Skin epidermis (tissue), 12 donors: ENCODE measurements at regions not wholly inside any gene's neighbourhood (a gene's known extent, or its start where the extent isn't known, plus 50 kb on each side); places are given as distances from the start of the nearest gene placed in this dataset.
A peak's percentile ranks its signal among the peaks of the same experiment; 100 is the strongest.
"Not testable (repeated sequence)": the region's sequence is repeated elsewhere in the genome, so short reads cannot be mapped to it uniquely, and the experiment has no call there.

ENCODE experiments used
- H3K27ac ChIP-seq, 21 experiments: fragments of 200-600 bp; sonication (generic) in 11 of 21; one replicate each; pipeline ENCODE4 v1.5.0; 2020; ENCODE audit warnings: mild to moderate bottlenecking in 3 of 21, inconsistent platforms in 2 of 21, moderate library complexity in 2 of 21
- H3K4me3 ChIP-seq, 7 experiments: fragments of 200-600 bp; sonication (generic) in 2 of 7; one replicate each; pipeline ENCODE4 v1.5.0; 2020; ENCODE audit warnings: inconsistent platforms in 2 of 7, mild to moderate bottlenecking in 2 of 7, moderate library complexity in 1 of 7

DNA sequence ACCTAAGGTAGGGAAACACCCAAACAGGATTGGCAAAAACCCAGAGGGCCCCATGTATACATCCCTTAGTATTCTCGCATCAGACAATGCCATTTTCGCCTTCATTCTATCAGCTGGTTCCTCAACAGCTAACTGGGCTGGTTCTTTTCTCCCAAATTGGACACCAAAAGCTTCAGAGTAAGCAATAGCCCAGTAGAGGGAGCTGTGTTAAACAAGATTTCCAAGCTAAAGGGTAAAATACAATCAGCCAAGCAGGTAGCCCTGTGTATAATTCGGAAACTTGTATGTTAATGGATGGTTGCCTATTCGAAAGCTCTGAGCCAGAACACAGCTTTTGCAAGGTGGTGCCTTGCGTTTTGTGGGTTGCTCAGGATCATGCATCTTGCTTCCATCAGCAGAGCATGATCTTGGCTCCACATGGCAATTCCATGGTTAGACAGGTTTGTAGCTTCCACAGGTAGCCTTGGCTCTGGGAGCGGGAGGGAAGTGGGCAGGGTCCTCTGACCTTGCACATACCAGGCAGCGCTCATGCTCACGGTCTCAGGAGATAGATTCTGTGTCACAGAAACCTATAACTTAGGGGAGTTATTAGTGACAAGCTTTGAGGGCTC, 115.2 kb upstream of the LNX1 start:
- no peak overlapping the region for H3K27ac ChIP-seq
- no peak overlapping the region for H3K4me3 ChIP-seq

DNA sequence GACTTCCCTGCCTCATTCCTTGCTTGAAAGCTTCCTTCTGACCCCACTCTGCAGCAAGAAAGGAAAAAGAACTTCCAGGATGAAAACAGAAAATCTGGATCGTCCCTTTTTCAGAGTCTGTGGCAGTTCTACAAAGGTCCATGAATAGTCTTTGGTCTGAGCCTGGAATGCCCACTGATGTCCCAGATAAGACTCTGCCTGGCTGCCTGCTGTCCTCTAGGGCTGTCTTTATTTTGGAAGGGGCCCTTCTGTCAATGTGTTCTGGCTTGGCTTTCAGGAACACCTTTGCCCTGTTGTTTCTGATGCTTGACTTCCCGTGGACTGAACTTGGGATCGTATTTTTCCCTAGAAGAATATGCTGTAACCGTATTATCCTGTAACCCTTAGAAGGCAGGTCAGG, 114.7 kb upstream of the LNX1 start:
- no peak overlapping the region for H3K4me3 ChIP-seq

DNA sequence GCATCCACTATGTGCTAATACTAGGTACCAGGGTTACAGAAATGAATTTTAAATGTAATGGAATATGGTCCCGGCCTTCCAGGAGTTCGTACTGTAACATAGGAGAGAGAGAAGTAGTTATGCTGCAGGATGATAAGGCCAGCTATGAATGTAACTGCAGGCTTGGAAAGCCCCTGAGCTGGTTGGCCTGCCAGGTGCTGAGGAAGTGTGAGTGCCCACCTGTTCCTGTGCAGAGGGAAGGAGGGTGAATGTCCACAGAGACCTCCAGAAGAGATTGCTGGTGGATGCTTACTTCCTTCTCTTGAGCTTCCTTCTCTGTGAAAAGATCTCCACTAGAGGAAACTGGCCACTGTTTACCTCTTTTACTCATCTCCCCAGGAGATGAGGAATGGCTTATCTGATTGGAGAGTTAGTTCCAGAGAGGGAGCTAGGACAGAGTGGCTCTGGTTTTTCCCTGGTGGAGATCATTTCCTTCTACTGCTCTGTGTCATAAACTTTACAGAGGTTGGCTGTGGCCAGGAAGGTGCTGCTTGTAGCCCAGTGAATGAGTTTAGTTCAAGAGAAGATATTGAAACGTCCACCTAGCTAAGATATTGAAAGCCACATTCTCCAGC, 114.0 kb upstream of the LNX1 start:
- Histone ChIP-seq H3K27ac (no peak overlapping the region), H3K4me3 (no peak overlapping the region)

More for the DNA sequence above, 114.7 kb upstream of the LNX1 start:
- no peak overlapping the region for H3K27ac ChIP-seq

DNA sequence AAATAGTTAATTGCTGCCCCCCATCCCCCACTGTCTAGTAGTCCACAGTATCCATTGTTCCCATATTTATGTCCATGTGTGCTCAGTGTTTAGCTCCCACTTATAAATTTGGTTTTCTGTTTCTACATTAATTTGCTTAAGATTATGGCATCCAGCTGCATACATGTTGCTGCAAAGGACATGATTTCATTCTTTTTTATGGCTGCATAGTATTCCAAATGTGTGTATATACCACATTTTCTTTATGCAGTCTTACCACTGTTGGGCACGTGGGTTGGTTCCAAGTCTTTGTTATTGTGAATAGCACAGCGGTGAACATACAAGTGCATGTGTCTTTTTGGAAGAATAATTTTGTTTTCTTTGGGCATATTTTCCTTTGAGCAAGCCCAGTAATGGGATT, 113.0 kb upstream of the LNX1 start:
- no peak overlapping the region for H3K27ac ChIP-seq
- no peak overlapping the region for H3K4me3 ChIP-seq

DNA sequence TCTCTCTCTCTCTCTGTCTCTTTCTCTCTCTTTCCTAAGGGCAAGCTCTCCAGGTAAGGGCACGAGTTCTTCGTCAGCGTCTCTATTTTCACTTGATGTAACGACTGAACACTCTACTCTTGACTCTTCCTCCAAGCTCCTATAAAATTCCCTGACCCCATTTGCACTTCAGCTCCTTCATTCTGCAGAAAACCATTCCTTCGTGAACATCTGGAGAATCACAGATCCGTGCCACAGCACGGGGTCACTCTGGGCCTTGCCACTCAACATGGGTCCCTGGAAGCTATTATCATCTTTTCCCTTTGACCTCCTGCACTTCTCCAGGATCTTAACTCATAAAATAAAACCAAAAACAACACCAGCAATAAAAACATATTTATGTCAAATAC, 112.0 kb upstream of the LNX1 start:
- Histone ChIP-seq H3K4me3 (peak overlapping the region in 1 of 7 experiments; percentile 15), H3K27ac (peak overlapping the region in 16 of 21 experiments; percentile 5 to 78 (median 48))

DNA sequence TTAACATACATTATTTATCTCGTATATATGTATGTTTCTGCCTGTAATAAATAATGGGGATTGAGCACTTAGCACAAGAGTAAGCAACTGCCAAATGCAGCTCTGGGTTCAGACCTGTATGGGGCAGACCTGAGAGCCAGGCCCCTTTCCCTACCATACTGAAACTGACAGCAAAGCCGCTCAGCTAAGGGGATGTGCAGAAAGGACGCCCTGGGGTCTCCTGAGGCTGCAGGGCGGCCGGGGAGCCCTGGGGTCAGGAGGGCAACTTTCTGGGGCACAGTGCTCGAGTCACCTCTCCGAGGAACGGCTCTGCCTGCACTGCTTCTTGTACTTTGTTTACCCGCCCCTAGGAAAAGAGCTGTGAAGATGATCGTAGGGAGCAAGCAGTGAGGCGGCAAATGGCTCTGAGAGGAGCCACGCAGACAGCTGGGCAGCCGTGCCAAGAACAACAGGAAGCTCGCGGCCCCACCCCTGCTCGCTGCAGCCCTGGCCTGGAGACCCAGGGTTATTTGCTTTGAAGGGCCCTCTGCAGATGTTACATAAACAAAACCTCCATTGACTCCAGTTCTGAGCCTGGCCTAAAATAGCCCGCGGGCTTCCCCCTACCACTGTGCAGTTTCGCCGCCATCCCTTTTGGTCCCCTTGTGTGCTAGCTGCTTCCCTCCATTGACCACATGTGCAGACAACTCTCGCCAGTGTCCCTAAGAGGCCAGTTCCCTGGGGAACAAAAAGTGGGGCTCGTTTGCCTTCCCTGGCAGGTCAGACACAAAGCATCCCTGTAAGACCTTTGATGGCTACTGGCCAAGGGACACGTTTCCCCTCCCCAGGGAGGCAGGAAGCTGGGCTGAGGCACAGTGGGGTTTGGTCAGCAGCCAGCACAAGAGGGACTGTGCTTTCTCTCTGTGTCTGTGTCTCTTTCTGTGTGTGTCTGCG, 111.3 kb upstream of the LNX1 start:
- peak overlapping the region in 19 of 21 experiments; percentile 5 to 78 (median 49) for H3K27ac ChIP-seq
- peak overlapping the region in 3 of 7 experiments; percentile 12 to 22 (median 15) for H3K4me3 ChIP-seq

DNA sequence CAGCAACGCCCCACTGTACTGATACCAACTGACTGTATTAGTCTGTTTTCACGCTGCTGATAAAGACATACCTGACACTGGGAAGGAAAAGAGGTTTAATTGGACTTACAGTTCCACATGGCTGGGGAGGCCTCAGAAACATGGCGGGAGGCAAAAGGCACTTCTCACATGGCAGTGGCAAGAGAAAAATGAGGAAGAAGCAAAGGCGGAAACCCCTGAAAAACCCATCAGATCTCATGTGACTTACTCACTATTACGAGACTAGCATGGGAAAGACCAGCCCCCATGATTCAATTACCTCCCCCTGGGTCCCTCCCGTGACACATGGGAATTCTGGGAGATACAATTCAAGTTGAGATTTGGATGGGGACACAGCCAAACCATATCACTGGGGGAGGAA, 110.0 kb upstream of the LNX1 start:
- H3K4me3 ChIP-seq, H3K27ac ChIP-seq: not testable (repeated sequence)

DNA sequence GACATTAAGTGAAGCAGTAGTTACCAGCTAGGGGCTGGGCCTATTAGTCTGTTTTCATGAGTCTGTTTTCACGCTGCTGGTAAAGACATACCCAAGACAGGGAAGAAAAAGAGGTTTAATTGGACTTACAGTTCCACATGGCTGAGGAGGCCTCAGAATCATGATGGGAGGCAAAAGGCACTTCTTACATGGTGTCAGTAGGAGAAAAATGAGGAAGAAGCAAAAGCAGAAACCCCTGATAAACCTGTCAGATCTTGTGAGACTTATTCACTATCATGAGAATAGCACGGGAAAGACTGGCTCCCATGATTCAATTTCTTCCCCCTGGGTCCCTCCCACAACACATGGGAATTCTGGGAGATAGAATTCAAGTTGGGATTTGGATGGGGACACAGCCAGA, 108.0 kb upstream of the LNX1 start:
- H3K27ac ChIP-seq, result not testable (repeated sequence)

DNA sequence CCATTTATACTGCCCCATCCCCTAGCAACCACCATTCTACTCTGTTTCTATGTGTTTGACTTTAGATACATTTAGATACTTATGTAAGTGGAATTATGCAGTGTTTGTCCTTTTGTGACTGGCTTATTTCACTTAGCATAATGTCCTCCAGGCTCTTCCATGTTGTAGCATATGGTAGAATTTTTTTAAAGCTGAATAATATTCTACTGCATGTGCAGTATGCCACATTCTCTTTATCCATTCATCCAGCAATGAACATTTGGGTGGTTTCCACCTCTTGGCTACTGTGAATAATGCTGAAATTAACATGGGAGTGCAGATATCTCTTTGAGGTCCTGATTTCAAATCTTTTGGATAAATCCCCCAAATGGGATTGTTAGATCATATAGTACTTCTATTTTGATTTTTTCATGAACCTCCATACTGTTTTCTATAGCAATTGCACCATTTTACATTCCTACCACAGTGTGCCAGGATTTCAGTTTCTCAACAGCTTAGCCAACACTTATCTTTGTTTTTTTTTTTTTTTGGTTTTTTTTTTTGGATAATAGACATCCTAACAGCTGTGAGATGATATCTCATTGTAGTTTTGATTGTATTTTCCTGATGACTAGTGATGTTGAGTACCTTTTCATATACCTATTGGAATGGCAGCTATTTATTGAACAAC, 105.9 kb upstream of the LNX1 start:
- Histone ChIP-seq H3K4me3 (no peak overlapping the region), H3K27ac (no peak overlapping the region)

More for the DNA sequence above, 108.0 kb upstream of the LNX1 start:
- not testable (repeated sequence) for H3K4me3 ChIP-seq

DNA sequence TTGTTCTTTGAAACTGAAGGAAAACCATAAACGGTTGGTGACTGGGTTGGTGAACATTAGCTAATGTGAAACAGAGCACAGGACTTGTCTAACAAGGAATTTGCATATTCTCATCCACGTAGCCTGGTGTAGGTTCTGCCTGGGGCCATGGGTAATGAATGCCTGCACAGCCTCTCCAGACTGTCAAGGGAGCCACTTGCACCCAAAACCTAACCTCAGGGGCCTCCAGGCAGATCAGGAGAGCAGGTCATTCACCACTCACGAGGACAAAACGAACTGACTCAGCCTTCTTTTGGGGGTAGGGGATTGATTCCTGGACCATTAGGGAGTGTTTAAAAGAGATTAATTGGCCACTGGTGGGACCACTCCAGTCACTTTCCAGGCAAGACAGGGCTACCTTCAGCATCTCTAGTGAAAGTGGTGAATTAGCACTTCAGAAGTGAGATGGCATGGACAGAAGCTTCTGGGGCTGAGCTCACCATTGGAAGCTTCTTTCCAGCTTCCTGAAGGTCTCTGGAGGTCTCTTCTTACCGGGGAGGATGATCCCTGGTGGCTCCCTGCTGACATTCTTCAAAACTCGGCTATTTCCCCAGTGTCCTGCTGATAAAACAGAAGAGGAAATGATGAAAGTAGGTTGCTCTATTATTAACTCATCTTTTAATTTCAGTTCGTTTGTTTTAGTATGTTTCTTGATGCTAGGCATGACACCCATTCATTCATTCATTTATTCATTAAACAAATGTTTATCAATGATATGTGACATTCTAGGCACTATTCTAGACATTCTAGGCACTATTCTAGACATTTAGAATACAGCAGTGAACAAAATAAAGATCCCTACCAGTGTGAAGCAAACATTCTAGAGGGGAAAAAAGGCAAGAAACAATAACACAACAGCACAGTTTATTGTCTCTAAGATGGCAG, 104.5 kb upstream of the LNX1 start:
- Histone ChIP-seq H3K27ac (peak overlapping the region in 2 of 21 experiments; percentile 13 to 50), H3K4me3 (no peak overlapping the region)

DNA sequence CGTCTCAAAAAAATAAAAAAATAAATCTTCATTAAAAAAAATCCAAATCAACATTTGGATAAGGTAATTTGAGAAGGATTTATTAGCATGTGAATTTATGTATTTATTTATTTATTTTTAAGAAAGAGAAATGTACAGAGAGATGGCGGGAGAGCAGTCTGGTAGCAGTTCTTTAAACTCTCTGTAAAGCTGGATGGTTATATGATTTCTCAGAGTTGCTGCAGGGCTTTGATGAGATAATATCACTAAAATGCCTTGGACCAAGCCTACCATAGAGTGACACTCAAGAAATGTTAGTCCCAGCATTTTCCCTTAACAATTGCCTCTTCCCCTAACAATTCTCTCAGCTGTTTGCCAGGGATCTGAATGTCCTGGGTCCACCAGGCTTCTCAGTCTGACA, 103.4 kb upstream of the LNX1 start:
- Histone ChIP-seq H3K4me3 (no peak overlapping the region), H3K27ac (no peak overlapping the region)

DNA sequence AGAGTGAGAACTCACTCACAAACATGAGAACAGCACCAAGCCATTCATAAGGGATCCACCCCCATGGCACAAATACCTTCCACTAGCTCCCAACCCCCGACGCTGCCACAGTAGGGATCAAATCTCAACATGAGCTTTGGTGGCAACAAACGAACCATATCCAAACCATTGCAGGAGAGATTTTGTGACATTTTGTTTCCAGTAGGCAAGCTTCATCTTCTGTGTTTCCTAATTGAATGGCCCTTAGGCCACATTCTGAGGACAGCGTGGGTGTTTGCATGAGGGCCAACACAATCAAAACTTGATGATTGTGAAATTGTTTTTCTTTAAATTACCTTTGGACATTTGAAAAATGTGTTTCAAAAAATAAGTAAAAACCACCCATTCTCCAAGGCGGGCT, 102.6 kb upstream of the LNX1 start:
- peak overlapping the region in 1 of 21 experiments; percentile 21 for H3K27ac ChIP-seq

DNA sequence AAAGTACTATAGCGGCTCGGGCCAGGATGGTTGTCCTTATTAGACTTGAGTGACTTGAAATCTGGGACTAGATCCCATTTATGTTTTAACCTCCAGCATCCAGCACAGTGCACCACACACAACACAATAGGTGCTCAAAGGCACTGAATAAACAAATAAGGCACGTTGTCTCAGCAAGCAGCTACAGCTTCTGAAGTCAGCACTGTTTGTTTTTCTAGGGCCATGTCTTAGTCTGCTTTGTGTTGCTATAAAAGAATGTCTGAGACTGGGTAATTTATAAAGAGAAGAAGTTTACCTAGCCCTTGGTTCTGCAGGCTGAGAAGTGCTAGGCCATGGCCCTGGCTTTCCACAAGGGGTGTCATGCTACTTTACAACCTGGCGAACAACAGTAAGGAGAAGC, 102.1 kb upstream of the LNX1 start:
- no peak overlapping the region for H3K4me3 ChIP-seq
- peak overlapping the region in 1 of 21 experiments; percentile 21 for H3K27ac ChIP-seq

More for the DNA sequence above, 102.6 kb upstream of the LNX1 start:
- no peak overlapping the region for H3K4me3 ChIP-seq

DNA sequence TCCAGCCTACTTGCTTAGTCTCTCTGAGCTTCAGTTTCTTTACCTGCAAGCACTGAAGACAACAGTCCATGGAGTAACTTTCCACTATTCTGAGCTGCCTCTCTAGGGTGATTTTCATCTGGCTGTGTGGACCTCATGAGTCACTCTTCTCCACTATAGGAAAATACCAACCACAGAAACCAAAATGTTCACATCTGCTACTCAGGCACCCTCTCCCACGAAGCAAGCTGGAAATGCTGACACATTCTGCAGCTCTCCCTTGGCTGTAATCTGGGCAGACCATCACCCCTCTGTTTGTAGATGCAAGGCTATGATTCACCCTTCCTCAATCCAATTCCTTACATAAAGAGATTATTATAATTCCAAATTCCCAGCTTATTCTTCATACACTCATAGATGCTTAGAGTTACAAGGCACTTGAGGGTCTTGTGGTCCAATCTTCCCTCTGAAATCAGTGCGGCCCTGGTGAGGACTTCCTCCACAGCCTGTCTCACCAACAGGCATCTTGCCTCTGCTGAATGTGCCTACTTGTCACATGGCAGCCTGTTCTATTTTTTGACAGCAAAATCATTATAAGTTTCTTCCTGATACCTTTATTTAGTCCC, 97.0 kb upstream of the LNX1 start:
- peak overlapping the region in 7 of 21 experiments; percentile 3 to 69 (median 37) for H3K27ac ChIP-seq
- no peak overlapping the region for H3K4me3 ChIP-seq

DNA sequence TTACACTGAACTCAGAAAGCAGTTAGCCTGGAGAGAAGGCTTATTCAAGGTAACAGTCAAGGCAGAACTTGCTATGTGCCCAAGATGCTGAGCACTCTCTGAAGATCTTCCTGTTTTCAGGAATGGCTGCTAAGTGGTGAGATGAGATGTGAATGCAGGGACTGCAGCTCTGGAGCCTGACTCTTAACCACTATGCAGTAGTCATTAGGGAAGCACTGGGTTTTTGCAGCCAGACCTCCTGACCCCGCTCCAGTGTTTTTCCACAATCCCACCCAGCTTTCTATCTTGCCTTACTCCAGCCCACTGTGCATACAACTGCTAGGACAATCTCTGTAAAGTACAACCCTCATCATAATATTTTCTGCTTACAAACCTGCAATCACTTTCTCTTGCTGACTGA, 95.2 kb upstream of the LNX1 start:
- Histone ChIP-seq H3K4me3 (no peak overlapping the region), H3K27ac (peak overlapping the region in 2 of 21 experiments; percentile 17 to 68)

DNA sequence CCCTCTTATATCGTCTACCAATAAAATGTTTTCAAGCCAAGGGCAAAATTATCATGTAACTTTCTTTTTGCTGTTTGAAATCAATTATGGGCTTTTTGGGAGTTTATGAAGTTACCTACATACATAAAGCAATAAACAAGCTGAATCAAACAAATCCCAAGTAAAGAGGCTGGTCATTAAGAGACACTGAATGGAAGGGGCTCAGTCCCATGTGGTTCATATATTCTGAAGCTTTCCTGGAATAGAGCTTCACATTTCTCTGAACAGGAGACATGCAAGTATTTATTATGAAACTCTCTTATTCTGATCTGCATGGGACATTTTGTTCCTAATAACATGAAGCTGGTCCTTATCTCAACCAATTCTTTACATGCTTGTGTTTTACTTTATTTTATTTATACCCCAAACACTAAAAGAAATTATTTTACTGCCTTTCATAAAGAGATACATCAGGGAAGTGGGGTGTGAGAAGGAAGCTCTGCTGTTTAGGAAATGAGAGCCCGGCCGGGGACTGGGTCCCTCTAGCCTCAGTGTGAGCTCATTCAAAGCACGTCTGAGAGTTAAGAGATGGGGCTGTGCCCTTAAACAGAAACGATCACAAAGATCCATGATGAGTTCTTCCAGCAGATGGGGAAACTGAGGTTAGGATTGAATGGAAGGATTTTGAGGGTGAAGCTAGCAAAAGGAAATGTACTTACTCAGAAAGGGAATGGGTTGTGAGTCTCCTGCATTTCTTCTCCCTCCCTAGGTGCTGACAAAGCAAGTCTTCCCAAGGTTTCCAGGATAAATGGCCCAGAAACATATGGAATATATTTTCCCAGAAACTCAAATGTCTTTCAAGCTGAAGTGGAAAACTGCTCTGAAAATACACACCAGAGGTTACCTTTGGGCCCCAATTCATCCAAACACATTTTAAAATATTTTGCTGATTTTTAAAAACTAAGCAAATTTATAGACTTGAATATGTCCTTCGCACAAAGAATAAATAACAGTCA, 93.1 kb upstream of the LNX1 start:
- Histone ChIP-seq H3K4me3 (no peak overlapping the region), H3K27ac (peak overlapping the region in 3 of 21 experiments; percentile 3 to 55 (median 23))

DNA sequence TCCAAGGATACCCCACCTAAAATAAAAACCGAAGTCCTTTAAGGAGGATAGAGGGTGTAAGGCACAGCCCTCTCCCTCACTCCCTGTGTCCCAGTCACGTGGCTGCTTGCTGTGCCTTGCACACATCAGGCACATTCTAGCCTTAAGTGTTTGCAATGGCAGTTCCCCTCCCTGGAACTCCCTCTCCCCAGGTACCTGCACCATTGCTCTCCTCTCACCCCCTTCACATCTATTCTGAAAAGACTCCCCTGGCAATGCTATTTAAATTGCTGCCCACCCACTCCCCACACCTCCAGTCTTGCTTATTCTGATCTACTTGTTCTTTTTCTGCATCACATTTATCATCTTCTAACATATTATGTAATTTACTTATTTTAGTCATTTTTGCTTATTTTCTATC, 91.6 kb upstream of the LNX1 start:
- no peak overlapping the region for H3K27ac ChIP-seq
- H3K4me3 ChIP-seq, result no peak overlapping the region
